ENCODE measurements at regions not wholly inside any gene's neighbourhood (a gene's known extent, or its start where the extent isn't known, plus 50 kb on each side); places are given as distances from the start of the nearest gene placed in this dataset.
"Not testable (repeated sequence)": the region's sequence is repeated elsewhere in the genome, so short reads cannot be mapped to it uniquely, and the experiment has no call there.

- H3K36me3 ChIP-seq = no peaks in the 10 kb centered on the region
- H3K9me3 ChIP-seq = no peaks in the 10 kb centered on the region
- DNase-seq = no peak
- no peaks in the 10 kb centered on the region for H3K27me3 ChIP-seq
- TF ChIP-seq POLR2AphosphoS5 (IDR thresholded peaks at IDR 0.05) = no peak
- TF ChIP-seq CTCF (IDR thresholded peaks at IDR 0.05) = no peak
- TF ChIP-seq POLR2A (IDR thresholded peaks at IDR 0.05) = no peak
- TF ChIP-seq EP300 (IDR thresholded peaks at IDR 0.05; ENCODE audit: low read depth) = no peak
- H3K4me3 ChIP-seq = no peak overlapping the region
- in situ Hi-C loops (cut with MboI; ENCODE audit: low pct_ligation_motif_present in 1 of 4, low pct_unique_long_range_greater_than_20kb in 1 of 4, low sequenced_read_pairs in 3 of 4) = no loop called here
- no peak overlapping the region for H3K27ac ChIP-seq
- WGBS, 2 donors (ENCODE audit: low coverage in 1 of 2) = 66 to 86% methylated on average over 5 to 7 of the region's 7 CpGs
- intact Hi-C loops (cut with DNase I; ENCODE audit: low total_unique reads) = no loop called here
- H3K4me1 ChIP-seq = peaks cover 0 to 29% (median 25%) of the 10 kb centered on the region in 4 donors
These were observed 559.3 kb upstream of the ID2 start for GRCh38 chr2:8122520-8122919.

- WGBS, 2 donors (ENCODE audit: low coverage in 1 of 2) = 73 to 75% methylated on average over 2 of the region's 2 CpGs
- Histone ChIP-seq H3K4me3 (no peak overlapping the region), H3K9me3 (no peaks in the 10 kb centered on the region), H3K27me3 (no peaks in the 10 kb centered on the region), H3K36me3 (no peaks in the 10 kb centered on the region), H3K4me1 (peaks cover 0 to 26% (median 20%) of the 10 kb centered on the region in 4 donors), H3K27ac (no peak overlapping the region)
- intact Hi-C loops (cut with DNase I; ENCODE audit: low total_unique reads) (no loop called here), in situ Hi-C loops (cut with MboI; ENCODE audit: low pct_ligation_motif_present in 1 of 4, low pct_unique_long_range_greater_than_20kb in 1 of 4, low sequenced_read_pairs in 3 of 4) (no loop called here)
- no peak for DNase-seq
- TF ChIP-seq EP300 (IDR thresholded peaks at IDR 0.05; ENCODE audit: low read depth) (no peak), POLR2A (IDR thresholded peaks at IDR 0.05) (no peak)
These were observed 558.4 kb upstream of the ID2 start for GRCh38 chr2:8123464-8123863.

GRCh38 chr2:8125741-8126711, 555.8 kb upstream of the ID2 start:
- Histone ChIP-seq H3K27me3 (no peaks in the 10 kb centered on the region), H3K4me3 (no peak overlapping the region), H3K4me1 (peaks cover 0 to 3% (median 0%) of the 10 kb centered on the region in 4 donors), H3K9me3 (no peaks in the 10 kb centered on the region), H3K36me3 (no peaks in the 10 kb centered on the region), H3K27ac (no peak overlapping the region)
- intact Hi-C loops (cut with DNase I; ENCODE audit: low total_unique reads) (no loop called here), in situ Hi-C loops (cut with MboI; ENCODE audit: low pct_ligation_motif_present in 1 of 4, low pct_unique_long_range_greater_than_20kb in 1 of 4, low sequenced_read_pairs in 3 of 4) (no loop called here)
- DNase-seq = no peak
- TF ChIP-seq EP300 (IDR thresholded peaks at IDR 0.05; ENCODE audit: low read depth) (no peak), POLR2A (IDR thresholded peaks at IDR 0.05) (no peak), POLR2AphosphoS5 (IDR thresholded peaks at IDR 0.05) (no peak), CTCF (IDR thresholded peaks at IDR 0.05) (no peak)
- 77 to 81% methylated on average over 5 to 12 of the region's 12 CpGs for WGBS, 2 donors (ENCODE audit: low coverage in 1 of 2)

GRCh38 chr2:8126783-8127182, 555.1 kb upstream of the ID2 start:
- Histone ChIP-seq H3K9me3 (no peaks in the 10 kb centered on the region), H3K27me3 (no peaks in the 10 kb centered on the region), H3K4me3 (no peak overlapping the region), H3K36me3 (no peaks in the 10 kb centered on the region), H3K4me1 (no peaks in the 10 kb centered on the region), H3K27ac (no peak overlapping the region)
- WGBS, 2 donors (ENCODE audit: low coverage in 1 of 2) = 95 to 100% methylated on average over 1 to 3 of the region's 3 CpGs
- TF ChIP-seq POLR2A (IDR thresholded peaks at IDR 0.05) (no peak), POLR2AphosphoS5 (IDR thresholded peaks at IDR 0.05) (no peak), CTCF (IDR thresholded peaks at IDR 0.05) (no peak), EP300 (IDR thresholded peaks at IDR 0.05; ENCODE audit: low read depth) (no peak)
- intact Hi-C loops (cut with DNase I; ENCODE audit: low total_unique reads) (no loop called here), in situ Hi-C loops (cut with MboI; ENCODE audit: low pct_ligation_motif_present in 1 of 4, low pct_unique_long_range_greater_than_20kb in 1 of 4, low sequenced_read_pairs in 3 of 4) (no loop called here)
- DNase-seq = no peak

- H3K4me1 ChIP-seq = peaks cover 4 to 24% (median 13%) of the 10 kb centered on the region in 4 donors
- H3K27ac ChIP-seq; H3K27me3 ChIP-seq; H3K9me3 ChIP-seq; H3K36me3 ChIP-seq; H3K4me3 ChIP-seq; DNase-seq; intact Hi-C loops (cut with DNase I; ENCODE audit: low total_unique reads); in situ Hi-C loops (cut with MboI; ENCODE audit: low pct_ligation_motif_present in 1 of 4, low pct_unique_long_range_greater_than_20kb in 1 of 4, low sequenced_read_pairs in 3 of 4): not testable (repeated sequence)
- 86 to 92% methylated on average over 2 to 5 of the region's 5 CpGs for WGBS, 2 donors (ENCODE audit: low coverage in 1 of 2)
These were observed 550.4 kb upstream of the ID2 start for GRCh38 chr2:8131423-8131822.
